ENCODE measurements at regions not wholly inside any gene's neighbourhood (a gene's known extent, or its start where the extent isn't known, plus 50 kb on each side); places are given as distances from the start of the nearest gene placed in this dataset.

- DNase-seq (ENCODE audit: low read depth): no peak
- no peak overlapping the region for H3K4me3 ChIP-seq (ENCODE audit: low read depth, low read length)
- TF ChIP-seq CTCF (conservative IDR thresholded peaks at IDR 0.05; ENCODE audit: low read depth, low read length): no peak
Observed at GRCh38 chr3:64377942-64378341, 152.7 kb upstream of the PRICKLE2 start.

- no peak for DNase-seq (ENCODE audit: low read depth)
- H3K4me3 ChIP-seq (ENCODE audit: low read depth, low read length): no peak overlapping the region
- TF ChIP-seq CTCF (conservative IDR thresholded peaks at IDR 0.05; ENCODE audit: low read depth, low read length): no peak
Observed at GRCh38 chr3:64375737-64376136, 150.5 kb upstream of the PRICKLE2 start.

GRCh38 chr3:64369390-64369789 lies 144.1 kb upstream of the PRICKLE2 start:
- TF ChIP-seq CTCF (conservative IDR thresholded peaks at IDR 0.05; ENCODE audit: low read depth, low read length): no peak
- DNase-seq (ENCODE audit: low read depth): no peak
- no peak overlapping the region for H3K4me3 ChIP-seq (ENCODE audit: low read depth, low read length)

GRCh38 chr3:64368257-64369020 lies 143.2 kb upstream of the PRICKLE2 start:
- TF ChIP-seq CTCF (conservative IDR thresholded peaks at IDR 0.05; ENCODE audit: low read depth, low read length): no peak
- DNase-seq (ENCODE audit: low read depth): no peak
- no peak overlapping the region for H3K4me3 ChIP-seq (ENCODE audit: low read depth, low read length)

GRCh38 chr3:64365877-64366276 lies 140.6 kb upstream of the PRICKLE2 start:
- no peak for TF ChIP-seq CTCF (conservative IDR thresholded peaks at IDR 0.05; ENCODE audit: low read depth, low read length)
- DNase-seq (ENCODE audit: low read depth): no peak
- H3K4me3 ChIP-seq (ENCODE audit: low read depth, low read length): no peak overlapping the region

GRCh38 chr3:64363842-64364241 lies 138.6 kb upstream of the PRICKLE2 start:
- DNase-seq (ENCODE audit: low read depth): no peak
- no peak for TF ChIP-seq CTCF (conservative IDR thresholded peaks at IDR 0.05; ENCODE audit: low read depth, low read length)
- no peak overlapping the region for H3K4me3 ChIP-seq (ENCODE audit: low read depth, low read length)
